ENCODE measurements at regions not wholly inside any gene's neighbourhood (a gene's known extent, or its start where the extent isn't known, plus 50 kb on each side); places are given as distances from the start of the nearest gene placed in this dataset.

- in situ Hi-C loops (cut with HindIII; ENCODE audit: extremely low pct_ligation_motif_present, low pct_unique_long_range_greater_than_20kb) (no loop called here), intact Hi-C loops (cut with micrococcal nuclease; ENCODE audit: unreplicated experiment) (no loop called here)
- DNase-seq (ENCODE audit: low spot score) (no peak), FAIRE-seq (no peak), ATAC-seq (no peak)
- Histone ChIP-seq H3K9me3 (ENCODE audit: low read length) (no peaks in the 10 kb centered on the region), H3K27me3 (ENCODE audit: control insufficient read depth in 1 of 2, insufficient read depth in 2 of 2, low read length in 2 of 2) (no peaks in the 10 kb centered on the region), H3K9ac (ENCODE audit: insufficient read depth, low read depth, low read length) (no peak overlapping the region), H3K79me2 (ENCODE audit: insufficient read depth, low read length) (no peaks in the 10 kb centered on the region), H3K4me2 (ENCODE audit: low read depth, low read length) (no peak overlapping the region), H4K20me1 (ENCODE audit: insufficient read depth, low read length) (no peaks in the 10 kb centered on the region), H3K27ac (ENCODE audit: extremely low read length, insufficient read depth, low read length) (no peak overlapping the region), H2AFZ (ENCODE audit: low read length) (no peak overlapping the region), H3K36me3 (replicated peaks in 1 of 2; ENCODE audit: control insufficient read depth in 1 of 2, insufficient read depth in 2 of 2, low read length in 2 of 2) (no peaks in the 10 kb centered on the region), H3K4me1 (ENCODE audit: insufficient read depth, low read length) (no peaks in the 10 kb centered on the region), H3K4me3 (replicated peaks in 1 of 3; ENCODE audit: insufficient read depth in 1 of 3, low read depth in 2 of 3, low read length in 3 of 3) (no peak overlapping the region)
- POLR2A ChIA-PET: no interaction called here
- no TSS peak for BruUV-seq (replicated peaks)
- 44% methylated on average over 6 of the region's 6 CpGs for WGBS (ENCODE audit: low lambda C conversion rate)
- TF ChIP-seq KLF6 (CRISPR knock-in tag; IDR thresholded peaks at IDR 0.05) (no peak), CTCF (CRISPR knock-in tag; IDR thresholded peaks at IDR 0.05) (0 out of 2 replicates have a peak, but pooled peaks have one; percentile 6)
- CTCF ChIA-PET (ENCODE audit: low intra/inter-chr PET ratio, low total read pairs): no interaction called here
Observed at GRCh38 chr10:7054915-7055314, 355.9 kb downstream of the SFMBT2 start.

GRCh38 chr10:7053195-7053594 is 357.6 kb downstream of the SFMBT2 start:
- no peak for FAIRE-seq
- Histone ChIP-seq H3K4me1 (ENCODE audit: insufficient read depth, low read length) (no peaks in the 10 kb centered on the region), H3K27me3 (ENCODE audit: control insufficient read depth in 1 of 2, insufficient read depth in 2 of 2, low read length in 2 of 2) (no peaks in the 10 kb centered on the region), H3K27ac (ENCODE audit: extremely low read length, insufficient read depth, low read length) (no peak overlapping the region), H3K4me2 (ENCODE audit: low read depth, low read length) (no peak overlapping the region), H3K9me3 (ENCODE audit: low read length) (no peaks in the 10 kb centered on the region; the same call in 1 of the 2 replicates), H2AFZ (ENCODE audit: low read length) (no peak overlapping the region), H3K9ac (ENCODE audit: insufficient read depth, low read depth, low read length) (no peak overlapping the region), H3K36me3 (replicated peaks in 1 of 2; ENCODE audit: control insufficient read depth in 1 of 2, insufficient read depth in 2 of 2, low read length in 2 of 2) (no peaks in the 10 kb centered on the region), H3K4me3 (replicated peaks in 1 of 3; ENCODE audit: insufficient read depth in 1 of 3, low read depth in 2 of 3, low read length in 3 of 3) (no peak overlapping the region), H4K20me1 (ENCODE audit: insufficient read depth, low read length) (no peaks in the 10 kb centered on the region), H3K79me2 (ENCODE audit: insufficient read depth, low read length) (no peaks in the 10 kb centered on the region)
- no peak for DNase-seq (ENCODE audit: low spot score)
- ChIA-PET CTCF (ENCODE audit: low intra/inter-chr PET ratio, low total read pairs) (no interaction called here), POLR2A (no interaction called here)
- in situ Hi-C loops (cut with HindIII; ENCODE audit: extremely low pct_ligation_motif_present, low pct_unique_long_range_greater_than_20kb) (no loop called here), intact Hi-C loops (cut with micrococcal nuclease; ENCODE audit: unreplicated experiment) (no loop called here)
- 0% methylated on average over 1 of the region's 3 CpGs for WGBS (ENCODE audit: low lambda C conversion rate)
- no peak for ATAC-seq
- no TSS peak for BruUV-seq (replicated peaks)
- TF ChIP-seq CBX2 (IDR thresholded peaks at IDR 0.05; ENCODE audit: low read depth, low read length): no peak
- no peak for TF ChIP-seq CBX2 (CRISPR knock-in tag; IDR thresholded peaks at IDR 0.05; ENCODE audit: low read depth)
- no peak for TF ChIP-seq EZH2 (conservative IDR thresholded peaks at IDR 0.05; ENCODE audit: low read depth, low read length)
- no peak for TF ChIP-seq ZFP36 (IDR thresholded peaks at IDR 0.05; ENCODE audit: borderline replicate concordance, low read depth, low read length, partially characterized antibody)
- no peak for TF ChIP-seq ZNF33A (CRISPR knock-in tag; IDR thresholded peaks at IDR 0.05; ENCODE audit: borderline replicate concordance)
- no peak for TF ChIP-seq FOXP4 (CRISPR knock-in tag; IDR thresholded peaks at IDR 0.05)
- TF ChIP-seq ZNF230 (CRISPR knock-in tag; IDR thresholded peaks at IDR 0.05): no peak
- no peak for TF ChIP-seq KLF12 (CRISPR knock-in tag; IDR thresholded peaks at IDR 0.05; ENCODE audit: borderline replicate concordance)
- no peak for TF ChIP-seq HNRNPH1 (optimal IDR thresholded peaks at IDR 0.05; ENCODE audit: low read depth, low read length)
- no peak for TF ChIP-seq IRF9 (CRISPR knock-in tag; IDR thresholded peaks at IDR 0.05; ENCODE audit: borderline replicate concordance)
- TF ChIP-seq ZNF143 (CRISPR knock-in tag; IDR thresholded peaks at IDR 0.05): no peak
- no peak for TF ChIP-seq TCF7 (IDR thresholded peaks at IDR 0.05; ENCODE audit: low read depth)
- TF ChIP-seq MTA3 (CRISPR knock-in tag; IDR thresholded peaks at IDR 0.05): no peak
- no peak for TF ChIP-seq ZNF12 (CRISPR knock-in tag; IDR thresholded peaks at IDR 0.05)
- no peak for TF ChIP-seq PHB2 (IDR thresholded peaks at IDR 0.05; ENCODE audit: partially characterized antibody)
